ENCODE measurements at regions not wholly inside any gene's neighbourhood (a gene's known extent, or its start where the extent isn't known, plus 50 kb on each side); places are given as distances from the start of the nearest gene placed in this dataset.

GRCh38 chr15:69573815-69574475 lies 121.3 kb downstream of the RPLP1 start:
- Histone ChIP-seq H3K4me1 (ENCODE audit: insufficient read depth) (no peaks in the 10 kb centered on the region), H3K4me3 (no peak overlapping the region), H3K27me3 (no peaks in the 10 kb centered on the region), H3K36me3 (no peaks in the 10 kb centered on the region), H3K27ac (no peak overlapping the region), H3K9me3 (no peaks in the 10 kb centered on the region)
- intact Hi-C loops (cut with DNase I), result no loop called here
- no peak for DNase-seq
- WGBS, 3 donors, result 55 to 61% (median 61%) methylated on average over 13 of the region's 13 CpGs
- TF ChIP-seq EP300 (IDR thresholded peaks at IDR 0.05) (no peak), POLR2A (IDR thresholded peaks at IDR 0.05) (no peak)
- TF ChIP-seq, protein P1, sequence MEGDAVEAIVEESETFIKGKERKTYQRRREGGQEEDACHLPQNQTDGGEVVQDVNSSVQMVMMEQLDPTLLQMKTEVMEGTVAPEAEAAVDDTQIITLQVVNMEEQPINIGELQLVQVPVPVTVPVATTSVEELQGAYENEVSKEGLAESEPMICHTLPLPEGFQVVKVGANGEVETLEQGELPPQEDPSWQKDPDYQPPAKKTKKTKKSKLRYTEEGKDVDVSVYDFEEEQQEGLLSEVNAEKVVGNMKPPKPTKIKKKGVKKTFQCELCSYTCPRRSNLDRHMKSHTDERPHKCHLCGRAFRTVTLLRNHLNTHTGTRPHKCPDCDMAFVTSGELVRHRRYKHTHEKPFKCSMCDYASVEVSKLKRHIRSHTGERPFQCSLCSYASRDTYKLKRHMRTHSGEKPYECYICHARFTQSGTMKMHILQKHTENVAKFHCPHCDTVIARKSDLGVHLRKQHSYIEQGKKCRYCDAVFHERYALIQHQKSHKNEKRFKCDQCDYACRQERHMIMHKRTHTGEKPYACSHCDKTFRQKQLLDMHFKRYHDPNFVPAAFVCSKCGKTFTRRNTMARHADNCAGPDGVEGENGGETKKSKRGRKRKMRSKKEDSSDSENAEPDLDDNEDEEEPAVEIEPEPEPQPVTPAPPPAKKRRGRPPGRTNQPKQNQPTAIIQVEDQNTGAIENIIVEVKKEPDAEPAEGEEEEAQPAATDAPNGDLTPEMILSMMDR (IDR thresholded peaks at IDR 0.05), result no peak

GRCh38 chr15:69574506-69574905 lies 121.9 kb downstream of the RPLP1 start:
- Histone ChIP-seq H3K36me3 (no peaks in the 10 kb centered on the region), H3K4me3 (no peak overlapping the region), H3K27me3 (no peaks in the 10 kb centered on the region), H3K27ac (no peak overlapping the region), H3K9me3 (no peaks in the 10 kb centered on the region), H3K4me1 (ENCODE audit: insufficient read depth) (no peaks in the 10 kb centered on the region)
- no peak for DNase-seq
- WGBS, 3 donors, result 79 to 85% (median 85%) methylated on average over 5 of the region's 5 CpGs
- intact Hi-C loops (cut with DNase I), result no loop called here
- TF ChIP-seq EP300 (IDR thresholded peaks at IDR 0.05), result no peak
- TF ChIP-seq, protein P1 (IDR thresholded peaks at IDR 0.05), result no peak
- no peak for TF ChIP-seq POLR2A (IDR thresholded peaks at IDR 0.05)

DNA sequence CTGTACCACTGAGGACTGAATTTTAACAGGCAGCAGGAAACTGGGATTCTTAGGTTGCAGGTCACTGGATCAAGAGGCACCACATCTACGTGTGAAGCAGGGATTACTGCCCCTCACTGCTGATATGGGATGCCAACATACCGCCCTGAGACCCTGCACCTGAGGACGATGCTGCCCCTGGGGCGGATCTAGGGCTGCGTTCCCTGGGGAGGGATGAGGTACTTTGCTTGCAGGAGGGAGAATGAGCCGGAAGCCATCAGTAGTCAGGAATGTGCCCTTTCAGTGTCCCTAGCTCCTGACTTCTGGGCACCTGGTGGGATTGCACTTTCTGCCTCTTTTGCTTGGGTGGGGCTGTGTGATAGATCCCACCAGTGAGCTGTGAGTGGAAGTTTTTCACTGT lies 122.8 kb downstream of the RPLP1 start:
- H3K27ac ChIP-seq, result no peak overlapping the region
- H3K9me3 ChIP-seq, result no peaks in the 10 kb centered on the region
- TF ChIP-seq EP300 (IDR thresholded peaks at IDR 0.05) (no peak), POLR2A (IDR thresholded peaks at IDR 0.05) (no peak)
- TF ChIP-seq, protein P1 (IDR thresholded peaks at IDR 0.05), result no peak
- intact Hi-C loops (cut with DNase I), result no loop called here
- no peak overlapping the region for H3K4me3 ChIP-seq
- no peak for DNase-seq
- no peaks in the 10 kb centered on the region for H3K36me3 ChIP-seq
- H3K27me3 ChIP-seq, result no peaks in the 10 kb centered on the region
- 88 to 97% (median 92%) methylated on average over 6 of the region's 6 CpGs for WGBS, 3 donors
- no peaks in the 10 kb centered on the region for H3K4me1 ChIP-seq (ENCODE audit: insufficient read depth)

- DNase-seq, result peak in 1 of 5 donors; percentile 53
- H3K36me3 ChIP-seq, result no peaks in the 10 kb centered on the region
- H3K4me1 ChIP-seq (ENCODE audit: insufficient read depth), result no peaks in the 10 kb centered on the region
- H3K27ac ChIP-seq, result no peak overlapping the region
- intact Hi-C loops (cut with DNase I), result no loop called here
- H3K9me3 ChIP-seq, result no peaks in the 10 kb centered on the region
- WGBS, 3 donors, result 55 to 79% (median 62%) methylated on average over 3 of the region's 3 CpGs
- no peak for TF ChIP-seq EP300 (IDR thresholded peaks at IDR 0.05)
- TF ChIP-seq, protein P1 (IDR thresholded peaks at IDR 0.05), result no peak
- TF ChIP-seq POLR2A (IDR thresholded peaks at IDR 0.05), result no peak
- no peak overlapping the region for H3K4me3 ChIP-seq
- no peaks in the 10 kb centered on the region for H3K27me3 ChIP-seq
These were observed 123.5 kb downstream of the RPLP1 start for GRCh38 chr15:69576035-69576526.
